Calu3 (cell line): ENCODE measurements at regions not wholly inside any gene's neighbourhood (a gene's known extent, or its start where the extent isn't known, plus 50 kb on each side); places are given as distances from the start of the nearest gene placed in this dataset.
"Not testable (repeated sequence)": the region's sequence is repeated elsewhere in the genome, so short reads cannot be mapped to it uniquely, and the experiment has no call there.

Source experiments
- BruUV-seq: library from RNA; stranded (reverse); fragments of 400-500 nt; replicated peaks from 2 replicates; lab custom pipeline; 2021; lab: Mats Ljungman, UMichigan
- CTCF ChIA-PET: fragments of 300-600 bp; sonication (Branson Sonifier 250); formaldehyde crosslinking; loops from one replicate; lab custom pipeline; 2022; ENCODE audit warnings: antibody characterized with exemption; lab: Charles Lee
- DNase-seq: peaks from one replicate; pipeline ENCODE4 v3.0.0; 2022
- H3K27ac Mint-ChIP-seq: one replicate; pipeline ENCODE4 v1.8.0; 2022; ENCODE audit warnings: mixed read lengths; ENCODE audit not compliant: unreplicated experiment
- H3K27me3 Mint-ChIP-seq: one replicate; pipeline ENCODE4 v1.8.0; 2022; ENCODE audit warnings: mixed read lengths; ENCODE audit not compliant: unreplicated experiment
- H3K36me3 Mint-ChIP-seq: one replicate; pipeline ENCODE4 v1.8.0; 2022; ENCODE audit warnings: mild to moderate bottlenecking, moderate library complexity, mixed read lengths; ENCODE audit not compliant: insufficient read depth, unreplicated experiment
- H3K4me1 Mint-ChIP-seq: one replicate; pipeline ENCODE4 v1.8.0; 2022; ENCODE audit warnings: mild to moderate bottlenecking, low read depth, mixed read lengths; ENCODE audit not compliant: unreplicated experiment
- H3K4me3 Mint-ChIP-seq: one replicate; pipeline ENCODE4 v1.8.0; 2022; ENCODE audit warnings: mild to moderate bottlenecking, low read depth, moderate library complexity, mixed read lengths; ENCODE audit not compliant: unreplicated experiment
- H3K9me3 Mint-ChIP-seq: one replicate; pipeline ENCODE4 v1.8.0; 2022; ENCODE audit warnings: low read depth, mixed read lengths; ENCODE audit not compliant: unreplicated experiment
- intact Hi-C: fragments of 100-400 bp; cut with micrococcal nuclease; formaldehyde crosslinking; loops from one replicate; pipeline ENCODE4 v1.10.0; 2022; ENCODE audit not compliant: unreplicated experiment
- TF ChIP-seq, protein P1 (sequence below): fragments of 200-600 bp; IDR thresholded peaks from one replicate; pipeline ENCODE4 v1.8.0; 2022; ENCODE audit warnings: antibody characterized with exemption; ENCODE audit not compliant: unreplicated experiment

DNA sequence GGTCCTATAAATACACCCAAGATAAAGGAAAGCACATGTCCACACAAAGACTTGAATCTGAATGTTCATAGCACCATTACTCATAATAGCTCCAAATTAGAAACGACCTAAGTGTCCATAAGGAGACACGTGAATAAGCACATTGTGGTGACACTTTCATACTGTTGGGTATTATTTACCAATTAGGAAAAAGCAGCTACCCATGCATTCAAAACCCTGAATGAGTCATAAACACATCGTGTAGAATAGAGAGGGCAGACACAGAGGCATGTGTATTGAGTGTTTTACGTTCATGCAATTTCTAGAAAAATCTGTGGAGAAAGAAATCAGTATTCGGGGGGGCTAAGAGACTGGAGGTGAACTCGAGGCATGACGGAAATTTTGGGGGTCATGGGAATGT, 396.7 kb downstream of the THBS2 start:
- H3K9me3 Mint-ChIP-seq, result no peaks in the 10 kb centered on the region
- CTCF ChIA-PET, result no interaction called here
- TF ChIP-seq, protein P1, sequence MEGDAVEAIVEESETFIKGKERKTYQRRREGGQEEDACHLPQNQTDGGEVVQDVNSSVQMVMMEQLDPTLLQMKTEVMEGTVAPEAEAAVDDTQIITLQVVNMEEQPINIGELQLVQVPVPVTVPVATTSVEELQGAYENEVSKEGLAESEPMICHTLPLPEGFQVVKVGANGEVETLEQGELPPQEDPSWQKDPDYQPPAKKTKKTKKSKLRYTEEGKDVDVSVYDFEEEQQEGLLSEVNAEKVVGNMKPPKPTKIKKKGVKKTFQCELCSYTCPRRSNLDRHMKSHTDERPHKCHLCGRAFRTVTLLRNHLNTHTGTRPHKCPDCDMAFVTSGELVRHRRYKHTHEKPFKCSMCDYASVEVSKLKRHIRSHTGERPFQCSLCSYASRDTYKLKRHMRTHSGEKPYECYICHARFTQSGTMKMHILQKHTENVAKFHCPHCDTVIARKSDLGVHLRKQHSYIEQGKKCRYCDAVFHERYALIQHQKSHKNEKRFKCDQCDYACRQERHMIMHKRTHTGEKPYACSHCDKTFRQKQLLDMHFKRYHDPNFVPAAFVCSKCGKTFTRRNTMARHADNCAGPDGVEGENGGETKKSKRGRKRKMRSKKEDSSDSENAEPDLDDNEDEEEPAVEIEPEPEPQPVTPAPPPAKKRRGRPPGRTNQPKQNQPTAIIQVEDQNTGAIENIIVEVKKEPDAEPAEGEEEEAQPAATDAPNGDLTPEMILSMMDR, result no peak
- no peaks in the 10 kb centered on the region for H3K36me3 Mint-ChIP-seq
- BruUV-seq, result no TSS peak
- H3K4me3 Mint-ChIP-seq, result no peak overlapping the region
- no peak for DNase-seq
- H3K27me3 Mint-ChIP-seq, result no peaks in the 10 kb centered on the region
- no peaks in the 10 kb centered on the region for H3K4me1 Mint-ChIP-seq
- no peak overlapping the region for H3K27ac Mint-ChIP-seq
- intact Hi-C loops, result no loop called here

DNA sequence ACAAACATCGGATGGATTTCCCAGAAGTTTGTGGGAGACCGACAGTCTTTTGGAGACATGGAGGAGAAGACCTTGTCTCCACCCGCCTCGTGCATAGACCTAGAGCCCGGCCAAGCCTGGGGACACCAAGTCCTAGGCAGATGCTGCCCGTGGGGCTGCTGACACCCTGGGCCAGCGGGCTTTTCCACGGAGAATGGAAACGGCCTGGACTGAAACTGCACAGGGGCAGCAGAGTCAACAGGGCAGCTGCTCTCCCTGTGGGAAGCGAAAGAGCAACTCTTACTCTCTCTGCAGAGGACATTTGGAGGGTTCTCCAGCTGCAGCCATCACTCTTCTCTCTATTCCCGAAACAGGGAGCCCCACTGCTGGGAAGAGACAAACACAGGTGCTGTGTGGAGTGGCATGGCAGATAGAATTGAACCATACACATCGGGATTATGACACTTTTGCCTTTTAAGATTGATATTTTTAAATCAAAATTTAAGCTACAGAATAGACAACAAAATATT, 401.2 kb downstream of the THBS2 start:
- Mint-ChIP-seq H3K4me3 (no peak overlapping the region), H3K4me1 (no peaks in the 10 kb centered on the region), H3K9me3 (peaks cover 2% of the 10 kb centered on the region), H3K27ac (no peak overlapping the region), H3K36me3 (no peaks in the 10 kb centered on the region), H3K27me3 (no peaks in the 10 kb centered on the region)
- TF ChIP-seq, protein P1, result no peak
- DNase-seq, result no peak
- CTCF ChIA-PET, result interaction anchor here (0.6 kb wide), 1 partner anchor 37 kb away, joined by 3 read pairs; no protein-coding TSS in a partner anchor
- no TSS peak for BruUV-seq
- intact Hi-C loops, result no loop called here

DNA sequence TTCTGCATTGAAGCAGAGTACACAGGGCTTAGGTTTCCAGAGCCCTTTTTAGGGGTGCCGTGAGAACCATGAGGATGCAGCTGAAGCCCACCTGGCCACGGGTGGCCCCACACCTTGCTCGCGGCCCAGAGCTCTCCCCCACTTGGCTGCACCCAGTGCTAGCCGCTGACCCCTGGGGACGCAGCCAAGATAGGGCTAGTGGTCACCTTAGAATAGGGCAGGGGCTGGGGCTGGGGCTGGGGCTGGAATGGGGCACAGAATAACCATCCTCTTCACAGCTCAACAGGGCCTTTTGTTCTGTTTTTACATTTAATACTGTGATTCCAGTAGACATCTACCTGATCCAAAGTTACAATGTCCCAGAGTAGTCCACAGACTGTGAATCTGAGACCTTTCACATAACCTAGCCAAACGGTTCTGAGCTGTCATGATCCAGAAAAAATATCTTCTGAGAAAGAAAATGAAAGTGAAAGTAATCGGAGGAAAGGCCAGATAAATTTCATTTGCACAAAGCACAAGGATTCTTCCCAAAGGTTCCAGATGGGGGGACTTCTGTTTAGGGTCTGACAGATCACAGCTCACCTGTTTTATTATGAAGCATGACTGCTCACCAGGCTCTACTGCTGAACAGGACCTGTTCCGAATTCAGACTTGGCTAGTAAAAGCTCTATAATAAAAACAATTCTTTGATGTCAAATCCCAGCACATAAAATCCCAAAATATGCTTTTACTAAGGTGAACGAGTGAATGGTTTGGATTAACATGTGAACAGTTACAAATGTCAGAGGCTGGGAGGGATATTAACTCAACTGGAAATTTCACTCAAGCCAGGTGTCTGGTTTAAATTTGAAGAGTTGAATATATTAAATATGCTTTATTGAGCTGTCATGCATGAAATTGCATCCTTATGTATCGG, 401.9 kb downstream of the THBS2 start:
- CTCF ChIA-PET, result no interaction called here
- Mint-ChIP-seq H3K4me3 (no peak overlapping the region), H3K4me1 (no peaks in the 10 kb centered on the region), H3K36me3 (no peaks in the 10 kb centered on the region), H3K27ac (no peak overlapping the region), H3K27me3 (no peaks in the 10 kb centered on the region), H3K9me3 (peaks cover 2% of the 10 kb centered on the region)
- TF ChIP-seq, protein P1, result no peak
- intact Hi-C loops, result no loop called here
- no TSS peak for BruUV-seq
- DNase-seq, result no peak

DNA sequence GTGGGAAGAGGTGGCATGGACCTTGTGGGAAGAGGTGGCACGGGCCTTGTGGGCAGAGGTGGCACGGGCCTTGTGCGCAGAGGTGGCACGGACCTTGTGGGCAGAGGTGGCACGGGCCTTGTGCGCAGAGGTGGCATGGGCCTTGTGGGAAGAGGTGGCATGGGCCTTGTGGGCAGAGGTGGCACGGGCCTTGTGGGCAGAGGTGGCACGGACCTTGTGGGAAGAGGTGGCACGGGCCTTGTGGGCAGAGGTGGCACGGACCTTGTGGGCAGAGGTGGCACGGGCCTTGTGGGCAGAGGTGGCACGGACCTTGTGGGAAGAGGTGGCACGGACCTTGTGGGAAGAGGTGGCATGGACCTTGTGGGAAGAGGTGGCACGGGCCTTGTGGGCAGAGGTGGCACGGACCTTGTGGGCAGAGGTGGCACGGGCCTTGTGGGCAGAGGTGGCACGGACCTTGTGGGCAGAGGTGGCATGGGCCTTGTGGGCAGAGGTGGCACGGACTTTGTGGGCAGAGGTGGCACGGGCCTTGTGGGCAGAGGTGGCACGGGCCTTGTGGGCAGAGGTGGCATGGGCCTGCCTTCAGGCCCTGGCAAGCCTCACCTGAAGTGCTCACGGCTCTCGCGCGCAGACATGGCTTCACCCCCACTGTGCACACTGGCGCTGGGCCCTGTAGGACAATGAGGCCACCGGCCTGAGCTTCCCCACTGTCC, 403.5 kb downstream of the THBS2 start:
- CTCF ChIA-PET, H3K9me3 Mint-ChIP-seq: not testable (repeated sequence)

More for the DNA sequence above, 403.5 kb downstream of the THBS2 start:
- DNase-seq, H3K27ac Mint-ChIP-seq, BruUV-seq, H3K4me3 Mint-ChIP-seq, H3K4me1 Mint-ChIP-seq, intact Hi-C loops, H3K36me3 Mint-ChIP-seq, H3K27me3 Mint-ChIP-seq: not testable (repeated sequence)
